Mucosa of descending colon (tissue), 3 donors: ENCODE measurements at regions not wholly inside any gene's neighbourhood (a gene's known extent, or its start where the extent isn't known, plus 50 kb on each side); places are given as distances from the start of the nearest gene placed in this dataset.

Experiments used
- ATAC-seq: fragments of 200-7000 bp; cut with Tn5 transposase; one replicate; pipeline ENCODE4 v1.9.1; 2020; ENCODE audit warnings: mild to moderate bottlenecking, moderate library complexity
- DNase-seq, 3 donors: peaks; one replicate each; pipeline ENCODE4 v3.0.0-alpha.2; 2020
- H3K36me3 ChIP-seq: fragments of 200-600 bp; one replicate; pipeline ENCODE4 v1.8.0; 2021; ENCODE audit warnings: low read depth, mild to moderate bottlenecking
- H3K4me1 ChIP-seq: fragments of 200-600 bp; one replicate; pipeline ENCODE4 v1.8.0; 2021; ENCODE audit warnings: low read depth, mild to moderate bottlenecking
- H3K4me3 ChIP-seq: fragments of 200-600 bp; one replicate; pipeline ENCODE4 v1.8.0; 2021; ENCODE audit warnings: mild to moderate bottlenecking
- H3K9me3 ChIP-seq: fragments of 200-600 bp; one replicate; pipeline ENCODE4 v1.8.0; 2021; ENCODE audit warnings: mild to moderate bottlenecking
- CTCF ChIP-seq: fragments of 200-600 bp; IDR thresholded peaks from one replicate; pipeline ENCODE4 v1.8.0; 2022; ENCODE audit warnings: antibody characterized with exemption, mild to moderate bottlenecking
- intact Hi-C, 2 donors: fragments of 100-400 bp; cut with DNase I in 1 of 2; cut with micrococcal nuclease in 1 of 2; formaldehyde crosslinking; loops; one replicate each; pipeline versions ENCODE4 v1.11.0 to v1.11.1; 2022; cut with DNase I, micrococcal nuclease
- donor health status: DM: no; HTN: no; CAD: no; lungs with moderate emphysema.
- donor health status: DM: no; HTN: no; CAD: no.
- donor health status: DM: no; HTN: yes; CAD: no.

DNA sequence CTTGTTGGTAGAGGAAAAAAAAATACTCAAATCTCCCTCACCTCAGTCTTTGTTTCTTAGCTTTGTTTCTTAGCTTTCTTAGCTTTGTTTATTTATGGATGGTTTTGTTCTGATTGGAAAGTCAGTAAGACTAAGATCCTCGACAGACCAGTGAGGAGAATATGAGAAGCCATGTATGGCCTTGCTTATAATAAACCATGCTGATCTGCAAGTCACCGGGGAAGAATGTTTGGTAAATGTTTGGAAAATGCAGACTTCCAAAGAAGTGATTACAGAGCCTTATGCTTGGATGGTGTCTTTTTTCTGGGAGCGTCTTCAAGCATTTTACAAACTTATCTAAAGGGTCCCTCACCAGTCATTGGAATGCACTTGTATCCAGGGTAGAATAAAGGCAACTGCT is 90.1 kb upstream of the NOCT start:
- H3K9me3 ChIP-seq = no peaks in the 10 kb centered on the region
- ATAC-seq = no peak

GRCh38 chr4:138919094-138919936 is 96.3 kb upstream of the NOCT start:
- H3K36me3 ChIP-seq = no peaks in the 10 kb centered on the region
- peak; percentile 57 to 89 (median 86) for DNase-seq
- H3K4me1 ChIP-seq = peaks cover 2% of the 10 kb centered on the region
- TF ChIP-seq CTCF = peak; percentile 82
- peak; percentile 99 for ATAC-seq
- no peaks in the 10 kb centered on the region for H3K9me3 ChIP-seq
- no peak overlapping the region for H3K4me3 ChIP-seq
- intact Hi-C loops = no loop called here

More for the DNA sequence above, 90.1 kb upstream of the NOCT start:
- intact Hi-C loops = no loop called here
- TF ChIP-seq CTCF = no peak
- DNase-seq = no peak
- Histone ChIP-seq H3K36me3 (no peaks in the 10 kb centered on the region), H3K4me1 (no peaks in the 10 kb centered on the region), H3K4me3 (no peak overlapping the region)

DNA sequence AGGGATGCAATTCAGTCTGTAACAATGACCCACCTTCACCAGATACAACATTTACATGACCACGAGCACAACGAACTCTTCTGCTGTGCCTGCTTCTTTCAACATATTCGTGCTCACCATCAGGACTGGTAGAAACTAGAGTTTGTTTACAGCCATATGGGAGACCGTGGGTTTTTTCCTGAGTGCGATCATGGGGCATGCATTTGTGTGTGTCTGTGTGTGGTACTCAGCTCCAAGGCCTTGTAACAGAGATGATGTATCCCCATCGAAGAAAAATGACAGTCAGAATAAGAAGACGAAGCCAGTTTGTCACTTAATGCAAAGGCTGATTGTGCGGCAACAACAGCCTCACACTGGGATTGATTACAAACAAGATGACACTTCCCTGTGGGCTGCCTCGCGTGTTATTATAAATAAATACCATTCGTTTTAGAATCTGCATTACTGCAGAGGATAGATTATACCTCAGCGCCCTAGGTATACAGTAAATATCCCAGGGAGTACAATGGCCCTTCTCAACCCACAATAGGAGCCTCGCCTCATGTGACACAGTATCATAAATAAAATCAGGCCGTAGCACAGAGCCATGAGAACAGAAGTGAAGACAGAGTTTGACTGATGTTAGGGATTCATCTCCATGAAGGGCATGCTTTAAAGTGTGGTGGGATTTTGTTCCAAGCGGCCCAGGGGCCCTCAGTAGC is 97.3 kb upstream of the NOCT start:
- Histone ChIP-seq H3K36me3 (no peaks in the 10 kb centered on the region), H3K4me3 (no peak overlapping the region), H3K4me1 (peaks cover 2% of the 10 kb centered on the region), H3K9me3 (no peaks in the 10 kb centered on the region)
- DNase-seq (no peak), ATAC-seq (peak; percentile 16)
- TF ChIP-seq CTCF = no peak
- intact Hi-C loops = no loop called here

GRCh38 chr4:138916763-138917162 is 98.8 kb upstream of the NOCT start:
- DNase-seq = no peak
- H3K9me3 ChIP-seq = no peaks in the 10 kb centered on the region
- H3K36me3 ChIP-seq = no peaks in the 10 kb centered on the region
- intact Hi-C loops = no loop called here
- no peak overlapping the region for H3K4me3 ChIP-seq
- no peak for ATAC-seq
- TF ChIP-seq CTCF = no peak
- H3K4me1 ChIP-seq = peaks cover 17% of the 10 kb centered on the region

GRCh38 chr4:138915756-138916155 is 99.8 kb upstream of the NOCT start:
- no peaks in the 10 kb centered on the region for H3K9me3 ChIP-seq
- no peak for TF ChIP-seq CTCF
- intact Hi-C loops = no loop called here

More at GRCh38 chr4:138915756-138916155, 99.8 kb upstream of the NOCT start:
- H3K4me3 ChIP-seq = no peak overlapping the region
- H3K36me3 ChIP-seq = no peaks in the 10 kb centered on the region
- H3K4me1 ChIP-seq = peaks cover 23% of the 10 kb centered on the region
- DNase-seq = no peak
- ATAC-seq = no peak
